Stimulated activated naive CD8-positive, alpha-beta T cell treated with anti-CD3 and anti-CD28 coated beads, Interleukin-15, Interleukin-2, amounts not matched to agents 100 ng/mL and 50 ng/mL, for 24 hours (primary cell): ENCODE measurements at regions not wholly inside any gene's neighbourhood (a gene's known extent, or its start where the extent isn't known, plus 50 kb on each side); places are given as distances from the start of the nearest gene placed in this dataset.

ENCODE experiments used
- H3K27ac Mint-ChIP-seq: one replicate; pipeline ENCODE4 v1.8.0; 2021; ENCODE audit warnings: mild to moderate bottlenecking, mixed read lengths
- H3K27me3 Mint-ChIP-seq: one replicate; pipeline ENCODE4 v1.8.0; 2021; ENCODE audit warnings: mixed read lengths
- H3K36me3 Mint-ChIP-seq: one replicate; pipeline ENCODE4 v1.8.0; 2021; ENCODE audit warnings: low read depth, mixed read lengths
- H3K4me1 Mint-ChIP-seq: one replicate; pipeline ENCODE4 v1.8.0; 2021; ENCODE audit warnings: low read depth, mixed read lengths
- H3K4me3 Mint-ChIP-seq: one replicate; pipeline ENCODE4 v1.8.0; 2021; ENCODE audit warnings: mild to moderate bottlenecking, mixed read lengths
- H3K9me3 Mint-ChIP-seq: one replicate; pipeline ENCODE4 v1.8.0; 2021; ENCODE audit warnings: mixed read lengths

GRCh38 chr14:99093532-99094517 is 178.2 kb downstream of the BCL11B start:
- Mint-ChIP-seq H3K9me3 (peaks cover 13% of the 10 kb centered on the region), H3K4me1 (no peaks in the 10 kb centered on the region), H3K27ac (no peak overlapping the region), H3K36me3 (peaks cover 4% of the 10 kb centered on the region), H3K4me3 (no peak overlapping the region), H3K27me3 (no peaks in the 10 kb centered on the region)

GRCh38 chr14:99094901-99095300 is 177.1 kb downstream of the BCL11B start:
- Mint-ChIP-seq H3K27me3 (no peaks in the 10 kb centered on the region), H3K4me1 (no peaks in the 10 kb centered on the region), H3K27ac (no peak overlapping the region), H3K9me3 (peaks cover 13% of the 10 kb centered on the region), H3K36me3 (peaks cover 4% of the 10 kb centered on the region), H3K4me3 (no peak overlapping the region)

- peaks cover 13% of the 10 kb centered on the region for H3K9me3 Mint-ChIP-seq
- no peak overlapping the region for H3K27ac Mint-ChIP-seq
- peaks cover 4% of the 10 kb centered on the region for H3K36me3 Mint-ChIP-seq
- H3K4me3 Mint-ChIP-seq = no peak overlapping the region
- H3K27me3 Mint-ChIP-seq = no peaks in the 10 kb centered on the region
- H3K4me1 Mint-ChIP-seq = no peaks in the 10 kb centered on the region
Observed at GRCh38 chr14:99095369-99095768, 176.6 kb downstream of the BCL11B start.

- Mint-ChIP-seq H3K4me3 (no peak overlapping the region), H3K27me3 (no peaks in the 10 kb centered on the region), H3K9me3 (peaks cover under 1% of the 10 kb centered on the region), H3K36me3 (peaks cover under 1% of the 10 kb centered on the region), H3K4me1 (no peaks in the 10 kb centered on the region), H3K27ac (no peak overlapping the region)
Observed at GRCh38 chr14:99098199-99098598, 173.8 kb downstream of the BCL11B start.

DNA sequence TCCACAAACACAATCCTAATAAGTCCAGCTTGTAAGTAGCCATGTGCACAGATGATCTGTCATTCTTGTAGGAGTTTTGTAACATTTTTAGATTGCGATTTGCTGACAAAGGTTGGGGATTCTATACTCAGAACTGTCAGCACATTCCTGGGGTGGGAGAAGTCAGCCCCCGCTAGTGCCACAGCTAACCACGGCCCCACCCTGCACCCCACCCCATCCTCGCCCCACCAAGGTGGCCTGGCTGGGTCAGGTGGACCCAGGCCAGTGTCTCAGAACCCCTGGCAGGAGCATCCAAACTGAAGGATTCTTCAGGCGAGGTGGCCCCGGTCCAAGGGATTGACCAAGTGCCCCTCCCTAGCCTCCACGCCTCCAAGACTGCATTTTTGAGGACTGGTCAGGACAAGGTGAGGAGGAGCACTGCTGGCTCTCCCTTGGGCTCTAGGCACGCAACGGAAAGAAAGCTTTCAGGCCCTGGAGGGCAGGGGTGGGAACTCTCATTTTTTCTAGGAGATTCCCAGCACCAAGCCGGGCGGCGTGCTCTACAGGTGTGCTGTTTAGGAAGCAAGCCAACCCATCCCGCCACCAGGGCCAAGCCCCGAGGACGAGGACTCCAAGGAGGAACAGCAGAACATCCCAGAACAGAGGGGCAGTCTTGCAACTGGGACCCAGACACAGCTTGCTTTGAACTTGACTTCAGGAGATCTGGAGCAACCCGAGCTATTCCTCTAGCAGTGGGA is 172.8 kb downstream of the BCL11B start:
- H3K9me3 Mint-ChIP-seq = peaks cover 4% of the 10 kb centered on the region
- H3K27ac Mint-ChIP-seq = no peak overlapping the region
- no peaks in the 10 kb centered on the region for H3K4me1 Mint-ChIP-seq
- no peaks in the 10 kb centered on the region for H3K36me3 Mint-ChIP-seq
- no peak overlapping the region for H3K4me3 Mint-ChIP-seq
- H3K27me3 Mint-ChIP-seq = no peaks in the 10 kb centered on the region

DNA sequence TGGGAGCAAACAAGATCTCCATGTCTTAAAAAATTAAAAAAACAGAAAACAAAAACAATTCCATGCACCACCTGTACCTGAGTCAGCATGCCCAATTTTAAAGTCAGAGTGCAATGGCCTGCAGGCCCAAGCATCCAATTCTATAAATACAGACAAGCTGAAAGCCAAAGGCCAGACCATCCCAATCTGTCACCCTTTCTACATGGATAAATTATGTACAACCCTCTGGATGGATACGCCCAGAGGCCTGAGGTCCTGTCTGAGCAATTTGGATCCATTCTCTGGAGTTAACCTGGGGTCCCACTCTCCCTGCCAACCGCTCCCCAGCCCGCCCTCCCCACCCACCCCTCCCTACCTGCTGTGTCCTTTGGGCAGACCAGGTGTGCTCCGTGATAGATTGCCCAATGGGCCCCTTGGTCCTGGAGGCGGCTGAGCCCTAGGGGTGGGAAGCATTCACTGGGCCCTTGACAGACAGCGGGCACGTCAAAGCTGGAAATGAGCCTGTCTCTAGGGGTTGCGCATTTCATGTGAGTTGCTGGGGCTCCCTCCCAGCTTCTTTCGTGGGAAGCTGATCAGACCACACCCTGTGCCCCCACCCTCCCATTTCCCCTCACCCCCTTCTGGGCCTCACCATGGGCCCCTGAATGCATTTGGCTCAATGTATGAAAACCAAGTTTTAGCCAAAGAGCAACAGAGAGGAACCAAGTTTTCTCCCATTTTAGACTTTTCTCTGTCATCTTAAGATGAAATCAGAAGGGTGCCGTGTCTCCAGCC is 171.3 kb downstream of the BCL11B start:
- Mint-ChIP-seq H3K27ac (no peak overlapping the region), H3K9me3 (peaks cover 11% of the 10 kb centered on the region), H3K36me3 (peaks cover 4% of the 10 kb centered on the region), H3K4me3 (no peak overlapping the region), H3K27me3 (no peaks in the 10 kb centered on the region), H3K4me1 (no peaks in the 10 kb centered on the region)

DNA sequence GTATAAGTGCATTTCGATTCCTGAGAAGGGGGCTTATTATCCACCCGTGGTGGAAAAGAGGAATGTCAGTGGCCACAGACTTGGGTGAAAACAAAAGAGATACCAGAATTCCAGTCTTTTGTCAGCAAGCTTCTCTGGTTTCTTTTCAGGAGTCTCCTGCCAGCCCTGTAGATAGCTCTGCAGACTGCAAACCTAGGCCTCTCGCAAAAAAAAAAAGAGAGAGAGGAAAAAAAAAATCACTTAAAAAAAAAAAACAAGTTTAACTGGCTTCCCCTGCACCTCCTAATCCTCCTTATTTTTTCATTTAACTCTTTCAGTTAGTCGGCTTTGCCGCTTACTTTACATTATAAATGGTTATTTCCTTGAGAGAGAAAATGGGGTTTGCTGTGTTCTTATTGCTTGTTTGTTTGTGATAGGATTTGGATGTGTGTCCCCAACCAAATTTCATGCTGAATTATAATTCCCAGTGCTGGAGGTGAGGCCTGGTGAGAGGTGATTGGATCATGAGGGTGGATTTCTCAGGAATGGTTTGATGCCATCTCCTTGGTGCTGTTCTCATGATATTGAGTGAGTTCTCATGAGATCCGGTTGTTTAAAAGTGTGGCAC is 170.0 kb downstream of the BCL11B start:
- Mint-ChIP-seq H3K27ac (no peak overlapping the region), H3K9me3 (peaks cover 16% of the 10 kb centered on the region), H3K4me1 (no peaks in the 10 kb centered on the region), H3K4me3 (no peak overlapping the region), H3K36me3 (peaks cover 4% of the 10 kb centered on the region), H3K27me3 (no peaks in the 10 kb centered on the region)

- peaks cover 6% of the 10 kb centered on the region for H3K9me3 Mint-ChIP-seq
- peaks cover 9% of the 10 kb centered on the region for H3K4me1 Mint-ChIP-seq
- no peaks in the 10 kb centered on the region for H3K36me3 Mint-ChIP-seq
- no peak overlapping the region for H3K27ac Mint-ChIP-seq
- H3K27me3 Mint-ChIP-seq = peaks cover 3% of the 10 kb centered on the region
- no peak overlapping the region for H3K4me3 Mint-ChIP-seq
Observed at GRCh38 chr14:99116741-99117295, 155.2 kb downstream of the BCL11B start.

GRCh38 chr14:99117671-99118045 is 154.3 kb downstream of the BCL11B start:
- Mint-ChIP-seq H3K4me3 (peak overlapping the region; percentile 55), H3K27ac (no peak overlapping the region), H3K27me3 (peaks cover 3% of the 10 kb centered on the region), H3K36me3 (no peaks in the 10 kb centered on the region), H3K4me1 (peaks cover 9% of the 10 kb centered on the region), H3K9me3 (peaks cover 3% of the 10 kb centered on the region)

DNA sequence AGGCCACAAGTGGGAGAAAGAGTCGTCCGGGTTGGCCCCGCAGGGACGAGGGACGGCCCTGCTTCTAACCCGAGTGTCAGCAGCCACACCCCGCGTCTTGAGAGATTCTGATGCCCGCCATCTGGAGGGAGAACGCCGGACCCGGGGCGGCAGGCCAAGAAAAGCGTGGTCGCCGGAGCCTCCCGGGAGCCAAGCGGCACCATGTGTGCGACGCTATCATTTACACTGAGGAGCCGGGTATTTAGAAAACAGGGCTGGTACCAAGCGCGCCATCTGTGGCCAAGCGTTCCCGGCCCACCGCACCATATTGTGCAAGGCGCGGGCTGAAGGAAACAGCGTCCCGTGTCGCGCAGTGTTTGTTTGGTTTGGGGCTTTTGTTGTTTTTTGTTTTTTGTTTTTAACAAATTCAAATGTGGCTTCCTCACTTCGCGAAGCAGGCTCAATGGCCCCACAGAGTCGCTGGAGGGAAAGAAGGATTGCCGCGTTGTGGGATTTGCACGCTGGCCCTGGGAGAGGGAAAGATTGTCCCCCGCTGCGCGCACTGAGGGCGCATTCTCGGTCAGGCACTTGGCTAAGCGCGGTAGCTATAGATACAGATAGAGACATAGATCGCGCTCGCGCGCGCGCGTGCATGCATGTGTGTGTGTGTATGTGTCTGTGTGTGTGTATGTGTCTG is 153.8 kb downstream of the BCL11B start:
- Mint-ChIP-seq H3K4me1 (peaks cover 9% of the 10 kb centered on the region), H3K27me3 (peaks cover 3% of the 10 kb centered on the region), H3K4me3 (peak overlapping the region; percentile 55), H3K36me3 (no peaks in the 10 kb centered on the region), H3K27ac (peak overlapping the region; percentile 37), H3K9me3 (peaks cover 3% of the 10 kb centered on the region)

GRCh38 chr14:99118946-99119345 is 153.1 kb downstream of the BCL11B start:
- H3K9me3 Mint-ChIP-seq = no peaks in the 10 kb centered on the region

More at GRCh38 chr14:99118946-99119345, 153.1 kb downstream of the BCL11B start:
- Mint-ChIP-seq H3K36me3 (no peaks in the 10 kb centered on the region), H3K27me3 (peaks cover 3% of the 10 kb centered on the region), H3K4me3 (no peak overlapping the region), H3K27ac (no peak overlapping the region), H3K4me1 (peaks cover 9% of the 10 kb centered on the region)
